NT2/D1 (cell line): ENCODE measurements at regions not wholly inside any gene's neighbourhood (a gene's known extent, or its start where the extent isn't known, plus 50 kb on each side); places are given as distances from the start of the nearest gene placed in this dataset.

ENCODE experiments used
- SUZ12 ChIP-seq: IDR thresholded peaks from 2 replicates; pipeline ENCODE4 v1.6.1; 2011; ENCODE audit not compliant: insufficient read length, insufficient read depth; ENCODE audit errors: extremely low read depth
- YY1 ChIP-seq: IDR thresholded peaks from 2 replicates; pipeline ENCODE4 v1.6.1; 2011; ENCODE audit not compliant: insufficient read length, insufficient read depth
- ZNF274 ChIP-seq: IDR thresholded peaks from 2 replicates; pipeline ENCODE4 v1.6.1; 2011; ENCODE audit warnings: mild to moderate bottlenecking, low read depth, low read length

GRCh38 chr14:83541147-83541546, 1988.8 kb upstream of the FLRT2 start:
- TF ChIP-seq YY1 (no peak), ZNF274 (no peak), SUZ12 (no peak)
